Frontal cortex (tissue), 3 donors: ENCODE measurements at regions not wholly inside any gene's neighbourhood (a gene's known extent, or its start where the extent isn't known, plus 50 kb on each side); places are given as distances from the start of the nearest gene placed in this dataset.

ENCODE experiments used
- DNase-seq, 2 donors: peaks; one replicate each; pipeline ENCODE4 v3.0.0; 2012; ENCODE audit warnings: low spot score in 2 of 2
- FAIRE-seq: peaks from 2 replicates; lab custom pipeline; 2012; peaks lifted over from hg19 to GRCh38; lab: Jason Lieb, UNC
- donor health status: control.
- donor health status: control.
- donor health status: control.

- FAIRE-seq (no peak), DNase-seq (no peak)
Observed at GRCh38 chr18:25817546-25818237, 272.7 kb downstream of the SS18 start.

- DNase-seq (no peak), FAIRE-seq (no peak)
Observed at GRCh38 chr18:25815659-25816058, 274.8 kb downstream of the SS18 start.

- FAIRE-seq: no peak
- DNase-seq: peak in 1 of 2 donors; percentile 12
Observed at GRCh38 chr18:25814841-25815458, 275.5 kb downstream of the SS18 start.

- no peak for FAIRE-seq
- no peak for DNase-seq
Observed at GRCh38 chr18:25813110-25813509, 277.3 kb downstream of the SS18 start.

- DNase-seq (no peak), FAIRE-seq (no peak)
Observed at GRCh38 chr18:25810736-25811135, 279.7 kb downstream of the SS18 start.

- DNase-seq: no peak
- FAIRE-seq: no peak
Observed at GRCh38 chr18:25805939-25806338, 284.5 kb downstream of the SS18 start.

- DNase-seq (no peak), FAIRE-seq (no peak)
Observed at GRCh38 chr18:25805323-25805722, 285.1 kb downstream of the SS18 start.

GRCh38 chr18:25799231-25799630, 291.2 kb downstream of the SS18 start:
- FAIRE-seq: no peak
- DNase-seq: no peak

- FAIRE-seq: no peak
- no peak for DNase-seq
Observed at GRCh38 chr18:25798046-25798445, 292.4 kb downstream of the SS18 start.

GRCh38 chr18:25795213-25795612, 295.2 kb downstream of the SS18 start:
- FAIRE-seq: no peak
- DNase-seq: no peak

- DNase-seq (no peak), FAIRE-seq (no peak)
Observed at GRCh38 chr18:25787276-25787675, 303.1 kb downstream of the SS18 start.

GRCh38 chr18:25786758-25787157, 303.7 kb downstream of the SS18 start:
- DNase-seq: no peak
- no peak for FAIRE-seq

GRCh38 chr18:25780105-25780504, 310.3 kb downstream of the SS18 start:
- DNase-seq: no peak
- no peak for FAIRE-seq

- no peak for DNase-seq
Observed at GRCh38 chr18:25771796-25772195, 318.6 kb downstream of the SS18 start.

GRCh38 chr18:25764777-25765176, 325.6 kb downstream of the SS18 start:
- DNase-seq (no peak), FAIRE-seq (no peak)

More at GRCh38 chr18:25771796-25772195, 318.6 kb downstream of the SS18 start:
- FAIRE-seq: no peak

- FAIRE-seq (no peak), DNase-seq (no peak)
Observed at GRCh38 chr18:25759111-25759510, 331.3 kb downstream of the SS18 start.

- FAIRE-seq (no peak), DNase-seq (no peak)
Observed at GRCh38 chr18:25743646-25744151, 346.7 kb downstream of the SS18 start.

GRCh38 chr18:25739376-25739775, 351.0 kb downstream of the SS18 start:
- DNase-seq: no peak
- FAIRE-seq: no peak

GRCh38 chr18:25737710-25738311, 352.6 kb downstream of the SS18 start:
- DNase-seq (peak in 1 of 2 donors; percentile 6), FAIRE-seq (no peak)

- FAIRE-seq (no peak), DNase-seq (no peak)
Observed at GRCh38 chr18:25736516-25736915, 353.9 kb downstream of the SS18 start.

GRCh38 chr18:25735459-25735858, 355.0 kb downstream of the SS18 start:
- FAIRE-seq (no peak), DNase-seq (no peak)
